SH-SY5Y (cell line): ENCODE measurements at regions not wholly inside any gene's neighbourhood (a gene's known extent, or its start where the extent isn't known, plus 50 kb on each side); places are given as distances from the start of the nearest gene placed in this dataset.

Source experiments
- GATA2 ChIP-seq: IDR thresholded peaks from 2 replicates; pipeline ENCODE4 v1.6.1; 2011; ENCODE audit warnings: mild to moderate bottlenecking, low read depth, low read length
- GATA3 ChIP-seq: IDR thresholded peaks from 2 replicates; pipeline ENCODE4 v1.6.1; 2011; ENCODE audit warnings: low read depth, mild to moderate bottlenecking, low read length, moderate library complexity

- TF ChIP-seq GATA2 (no peak), GATA3 (no peak)
These were observed 307.4 kb upstream of the COL8A1 start for GRCh38 chr3:99330924-99331532.
